ENCODE measurements at regions not wholly inside any gene's neighbourhood (a gene's known extent, or its start where the extent isn't known, plus 50 kb on each side); places are given as distances from the start of the nearest gene placed in this dataset.
"Not testable (repeated sequence)": the region's sequence is repeated elsewhere in the genome, so short reads cannot be mapped to it uniquely, and the experiment has no call there.

DNA sequence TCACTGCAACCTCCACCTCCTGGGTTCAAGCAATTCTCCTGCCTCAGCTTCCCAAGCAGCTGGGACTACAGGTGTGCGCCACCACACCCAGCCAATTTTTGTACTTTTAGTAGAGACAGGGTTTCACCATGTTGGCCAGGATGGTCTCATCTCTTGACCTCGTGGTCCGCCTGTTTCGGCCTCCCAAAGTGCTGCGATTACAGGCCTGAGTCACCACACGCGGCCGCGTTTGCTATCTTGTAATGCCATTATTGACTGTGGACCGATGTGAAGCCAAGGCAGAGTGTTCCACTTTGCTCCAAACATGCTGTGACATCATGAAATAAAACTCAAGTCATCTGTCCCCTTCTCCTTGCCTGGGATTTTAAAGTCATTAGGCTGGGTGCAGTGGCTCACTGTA is 72.1 kb upstream of the CHD2 start:
- intact Hi-C loops (cut with micrococcal nuclease; ENCODE audit: unreplicated experiment); BruUV-seq (replicated peaks); H3K79me2 ChIP-seq (ENCODE audit: insufficient read depth, low read length); H2AFZ ChIP-seq (ENCODE audit: low read length); FAIRE-seq; H3K9me3 ChIP-seq (ENCODE audit: low read length); in situ Hi-C loops (cut with HindIII; ENCODE audit: extremely low pct_ligation_motif_present, low pct_unique_long_range_greater_than_20kb); H3K27me3 ChIP-seq (ENCODE audit: control insufficient read depth in 1 of 2, insufficient read depth in 2 of 2, low read length in 2 of 2); DNase-seq (ENCODE audit: low spot score); H3K4me3 ChIP-seq (replicated peaks in 1 of 3; ENCODE audit: insufficient read depth in 1 of 3, low read depth in 2 of 3, low read length in 3 of 3); CTCF ChIA-PET (ENCODE audit: low intra/inter-chr PET ratio, low total read pairs); POLR2A ChIA-PET; ATAC-seq; H3K36me3 ChIP-seq (replicated peaks in 1 of 2; ENCODE audit: control insufficient read depth in 1 of 2, insufficient read depth in 2 of 2, low read length in 2 of 2); H3K4me2 ChIP-seq (ENCODE audit: low read depth, low read length); H3K9ac ChIP-seq (ENCODE audit: insufficient read depth, low read depth, low read length); H3K27ac ChIP-seq (ENCODE audit: extremely low read length, insufficient read depth, low read length); H4K20me1 ChIP-seq (ENCODE audit: insufficient read depth, low read length): not testable (repeated sequence)
- WGBS (ENCODE audit: low lambda C conversion rate): 97% methylated on average over 10 of the region's 10 CpGs
- H3K4me1 ChIP-seq (ENCODE audit: insufficient read depth, low read length): peaks cover 45% of the 10 kb centered on the region
- peak; percentile 37; the same call in 1 of the 2 replicates for TF ChIP-seq ZNF460 (CRISPR knock-in tag; IDR thresholded peaks at IDR 0.05; ENCODE audit: borderline replicate concordance)

DNA sequence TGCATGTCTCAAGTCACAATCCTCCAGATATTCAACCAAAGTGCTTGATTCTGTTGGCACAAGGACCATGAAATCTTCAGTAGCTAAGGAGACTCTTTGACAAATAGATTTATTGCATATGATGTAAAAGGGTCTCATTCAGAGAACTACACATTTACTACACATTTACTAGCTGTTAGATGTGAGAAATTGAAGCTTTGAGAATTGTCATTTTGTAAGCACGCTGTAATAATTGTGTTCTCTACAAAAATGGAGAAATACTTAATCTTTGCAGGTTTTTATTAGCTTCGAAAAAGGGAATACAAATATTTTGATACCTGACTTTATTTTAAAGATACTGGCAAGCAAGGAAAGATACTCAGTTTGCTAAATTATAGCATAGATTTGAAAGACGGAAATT is 70.2 kb upstream of the CHD2 start:
- Histone ChIP-seq H3K9me3 (ENCODE audit: low read length) (no peaks in the 10 kb centered on the region), H3K36me3 (replicated peaks in 1 of 2; ENCODE audit: control insufficient read depth in 1 of 2, insufficient read depth in 2 of 2, low read length in 2 of 2) (no peaks in the 10 kb centered on the region), H3K9ac (ENCODE audit: insufficient read depth, low read depth, low read length) (no peak overlapping the region), H3K4me3 (replicated peaks in 1 of 3; ENCODE audit: insufficient read depth in 1 of 3, low read depth in 2 of 3, low read length in 3 of 3) (no peak overlapping the region), H3K27ac (ENCODE audit: extremely low read length, insufficient read depth, low read length) (no peak overlapping the region), H3K79me2 (ENCODE audit: insufficient read depth, low read length) (no peaks in the 10 kb centered on the region), H3K4me1 (ENCODE audit: insufficient read depth, low read length) (peaks cover 50% of the 10 kb centered on the region), H3K27me3 (ENCODE audit: control insufficient read depth in 1 of 2, insufficient read depth in 2 of 2, low read length in 2 of 2) (no peaks in the 10 kb centered on the region), H3K4me2 (ENCODE audit: low read depth, low read length) (no peak overlapping the region), H2AFZ (ENCODE audit: low read length) (no peak overlapping the region), H4K20me1 (ENCODE audit: insufficient read depth, low read length) (no peaks in the 10 kb centered on the region)
- BruUV-seq (replicated peaks): no TSS peak
- peak; percentile 18 for FAIRE-seq
- DNase-seq (ENCODE audit: low spot score): no peak
- in situ Hi-C loops (cut with HindIII; ENCODE audit: extremely low pct_ligation_motif_present, low pct_unique_long_range_greater_than_20kb): no loop called here
- ChIA-PET POLR2A (interaction anchor here (1.7 to 4.7 kb wide), 4 partner anchors 10 to 72 kb away, joined by 8 to 122 read pairs (median 37); partner anchors contain the start of gene CHD2), CTCF (ENCODE audit: low intra/inter-chr PET ratio, low total read pairs) (interaction anchor here (0.7 kb wide), 1 partner anchor 33 kb away, joined by 3 read pairs; no protein-coding TSS in a partner anchor)
- ATAC-seq: no peak
- 97% methylated on average over 3 of the region's 3 CpGs for WGBS (ENCODE audit: low lambda C conversion rate)
- intact Hi-C loops (cut with micrococcal nuclease; ENCODE audit: unreplicated experiment): no loop called here
- no peak for TF ChIP-seq PAWR (CRISPR knock-in tag; IDR thresholded peaks at IDR 0.05; ENCODE audit: borderline replicate concordance)
- TF ChIP-seq ZNF574 (CRISPR knock-in tag; IDR thresholded peaks at IDR 0.05): no peak
- no peak for TF ChIP-seq HCFC1 (IDR thresholded peaks at IDR 0.05; ENCODE audit: low read depth, low read length)
- TF ChIP-seq FOXC1 (CRISPR knock-in tag; IDR thresholded peaks at IDR 0.05; ENCODE audit: borderline replicate concordance): no peak
- TF ChIP-seq ZNF672 (CRISPR knock-in tag; IDR thresholded peaks at IDR 0.05): no peak
- TF ChIP-seq ZNF792 (CRISPR knock-in tag; IDR thresholded peaks at IDR 0.05): no peak
- no peak for TF ChIP-seq CAMTA2 (CRISPR knock-in tag; IDR thresholded peaks at IDR 0.05; ENCODE audit: borderline replicate concordance)
- TF ChIP-seq CREM (IDR thresholded peaks at IDR 0.05): no peak
- no peak for TF ChIP-seq CREM (CRISPR knock-in tag; IDR thresholded peaks at IDR 0.05)
- no peak for TF ChIP-seq FOXO4 (CRISPR knock-in tag; conservative IDR thresholded peaks at IDR 0.05)
- TF ChIP-seq SUZ12 (IDR thresholded peaks at IDR 0.05; ENCODE audit: low read depth, low read length): no peak
- TF ChIP-seq ZNF343 (CRISPR knock-in tag; IDR thresholded peaks at IDR 0.05): no peak
- no peak for TF ChIP-seq ZNF180 (CRISPR knock-in tag; IDR thresholded peaks at IDR 0.05; ENCODE audit: borderline replicate concordance, low read depth)
- no peak for TF ChIP-seq GATA4 (IDR thresholded peaks at IDR 0.05; ENCODE audit: borderline replicate concordance, low read depth)
